ENCODE measurements at regions not wholly inside any gene's neighbourhood (a gene's known extent, or its start where the extent isn't known, plus 50 kb on each side); places are given as distances from the start of the nearest gene placed in this dataset.

- Histone ChIP-seq H3K27ac (ENCODE audit: low read depth in 2 of 2, low read length in 2 of 2) (no peak overlapping the region), H3K4me3 (ENCODE audit: low read length in 2 of 2) (no peak overlapping the region), H3K36me3 (ENCODE audit: control insufficient read depth in 2 of 2, insufficient read depth in 2 of 2, low read length in 2 of 2) (no peaks in the 10 kb centered on the region), H3K4me1 (ENCODE audit: control insufficient read depth in 2 of 2, insufficient read depth in 2 of 2, low read length in 2 of 2) (no peaks in the 10 kb centered on the region), H3K9ac (ENCODE audit: low read depth in 1 of 2, low read length in 2 of 2) (no peak overlapping the region), H3K27me3 (ENCODE audit: control insufficient read depth in 2 of 2, insufficient read depth in 2 of 2, low read length in 2 of 2) (no peaks in the 10 kb centered on the region), H3K9me3 (ENCODE audit: control insufficient read depth in 2 of 2, low read length in 2 of 2) (peaks cover 4 to 6% of the 10 kb centered on the region in 2 donors)
Measured at GRCh38 chr9:78521680-78522079, 224.8 kb downstream of the PSAT1 start.

- Histone ChIP-seq H3K27me3 (ENCODE audit: control insufficient read depth in 2 of 2, insufficient read depth in 2 of 2, low read length in 2 of 2) (no peaks in the 10 kb centered on the region), H3K36me3 (ENCODE audit: control insufficient read depth in 2 of 2, insufficient read depth in 2 of 2, low read length in 2 of 2) (no peaks in the 10 kb centered on the region), H3K9me3 (ENCODE audit: control insufficient read depth in 2 of 2, low read length in 2 of 2) (no peaks in the 10 kb centered on the region), H3K9ac (ENCODE audit: low read depth in 1 of 2, low read length in 2 of 2) (no peak overlapping the region), H3K4me3 (ENCODE audit: low read length in 2 of 2) (no peak overlapping the region), H3K4me1 (ENCODE audit: control insufficient read depth in 2 of 2, insufficient read depth in 2 of 2, low read length in 2 of 2) (no peaks in the 10 kb centered on the region), H3K27ac (ENCODE audit: low read depth in 2 of 2, low read length in 2 of 2) (no peak overlapping the region)
Measured at GRCh38 chr9:78525986-78526560, 229.1 kb downstream of the PSAT1 start.

- H3K9me3 ChIP-seq (ENCODE audit: control insufficient read depth in 2 of 2, low read length in 2 of 2) = no peaks in the 10 kb centered on the region
- no peak overlapping the region for H3K4me3 ChIP-seq (ENCODE audit: low read length in 2 of 2)
- H3K27me3 ChIP-seq (ENCODE audit: control insufficient read depth in 2 of 2, insufficient read depth in 2 of 2, low read length in 2 of 2) = no peaks in the 10 kb centered on the region
- H3K27ac ChIP-seq (ENCODE audit: low read depth in 2 of 2, low read length in 2 of 2) = no peak overlapping the region
- no peaks in the 10 kb centered on the region for H3K36me3 ChIP-seq (ENCODE audit: control insufficient read depth in 2 of 2, insufficient read depth in 2 of 2, low read length in 2 of 2)
- H3K9ac ChIP-seq (ENCODE audit: low read depth in 1 of 2, low read length in 2 of 2) = no peak overlapping the region
- H3K4me1 ChIP-seq (ENCODE audit: control insufficient read depth in 2 of 2, insufficient read depth in 2 of 2, low read length in 2 of 2) = no peaks in the 10 kb centered on the region
Measured at GRCh38 chr9:78533500-78533899, 236.6 kb downstream of the PSAT1 start.

- no peaks in the 10 kb centered on the region for H3K4me1 ChIP-seq (ENCODE audit: control insufficient read depth in 2 of 2, insufficient read depth in 2 of 2, low read length in 2 of 2)
- H3K27ac ChIP-seq (ENCODE audit: low read depth in 2 of 2, low read length in 2 of 2) = no peak overlapping the region
- no peaks in the 10 kb centered on the region for H3K9me3 ChIP-seq (ENCODE audit: control insufficient read depth in 2 of 2, low read length in 2 of 2)
- H3K27me3 ChIP-seq (ENCODE audit: control insufficient read depth in 2 of 2, insufficient read depth in 2 of 2, low read length in 2 of 2) = no peaks in the 10 kb centered on the region
- no peaks in the 10 kb centered on the region for H3K36me3 ChIP-seq (ENCODE audit: control insufficient read depth in 2 of 2, insufficient read depth in 2 of 2, low read length in 2 of 2)
- H3K9ac ChIP-seq (ENCODE audit: low read depth in 1 of 2, low read length in 2 of 2) = no peak overlapping the region
- H3K4me3 ChIP-seq (ENCODE audit: low read length in 2 of 2) = no peak overlapping the region
Measured at GRCh38 chr9:78539188-78539587, 242.3 kb downstream of the PSAT1 start.

DNA sequence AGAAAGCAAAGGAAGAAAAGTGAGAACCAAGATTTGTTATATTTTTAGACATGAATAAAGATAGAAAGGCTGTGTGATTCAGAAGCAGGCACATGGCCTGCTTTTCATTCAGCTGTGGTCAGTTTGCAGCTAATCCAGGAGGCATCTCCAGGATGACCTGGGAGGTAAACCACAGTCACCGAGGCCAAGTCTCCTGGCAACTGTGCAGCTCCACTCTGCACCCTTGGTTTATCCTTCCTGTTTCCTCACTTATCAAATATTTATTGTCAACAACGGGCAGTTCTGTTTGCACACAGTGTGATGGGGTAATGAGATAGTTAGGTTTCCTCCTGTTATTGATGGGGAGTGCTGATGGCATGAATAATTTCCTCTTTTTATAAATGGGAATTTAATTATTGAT lies 243.0 kb downstream of the PSAT1 start:
- Histone ChIP-seq H3K4me3 (ENCODE audit: low read length in 2 of 2) (no peak overlapping the region), H3K9ac (ENCODE audit: low read depth in 1 of 2, low read length in 2 of 2) (no peak overlapping the region), H3K27me3 (ENCODE audit: control insufficient read depth in 2 of 2, insufficient read depth in 2 of 2, low read length in 2 of 2) (no peaks in the 10 kb centered on the region), H3K27ac (ENCODE audit: low read depth in 2 of 2, low read length in 2 of 2) (no peak overlapping the region), H3K9me3 (ENCODE audit: control insufficient read depth in 2 of 2, low read length in 2 of 2) (no peaks in the 10 kb centered on the region), H3K4me1 (ENCODE audit: control insufficient read depth in 2 of 2, insufficient read depth in 2 of 2, low read length in 2 of 2) (no peaks in the 10 kb centered on the region), H3K36me3 (ENCODE audit: control insufficient read depth in 2 of 2, insufficient read depth in 2 of 2, low read length in 2 of 2) (no peaks in the 10 kb centered on the region)

GRCh38 chr9:78541868-78542443 lies 245.0 kb downstream of the PSAT1 start:
- H3K27me3 ChIP-seq (ENCODE audit: control insufficient read depth in 2 of 2, insufficient read depth in 2 of 2, low read length in 2 of 2) = no peaks in the 10 kb centered on the region

GRCh38 chr9:78542491-78543181 lies 245.7 kb downstream of the PSAT1 start:
- Histone ChIP-seq H3K4me3 (ENCODE audit: low read length in 2 of 2) (no peak overlapping the region), H3K27ac (ENCODE audit: low read depth in 2 of 2, low read length in 2 of 2) (no peak overlapping the region), H3K36me3 (ENCODE audit: control insufficient read depth in 2 of 2, insufficient read depth in 2 of 2, low read length in 2 of 2) (no peaks in the 10 kb centered on the region), H3K9me3 (ENCODE audit: control insufficient read depth in 2 of 2, low read length in 2 of 2) (no peaks in the 10 kb centered on the region), H3K4me1 (ENCODE audit: control insufficient read depth in 2 of 2, insufficient read depth in 2 of 2, low read length in 2 of 2) (no peaks in the 10 kb centered on the region), H3K27me3 (ENCODE audit: control insufficient read depth in 2 of 2, insufficient read depth in 2 of 2, low read length in 2 of 2) (no peaks in the 10 kb centered on the region), H3K9ac (ENCODE audit: low read depth in 1 of 2, low read length in 2 of 2) (no peak overlapping the region)

More at GRCh38 chr9:78541868-78542443, 245.0 kb downstream of the PSAT1 start:
- Histone ChIP-seq H3K9me3 (ENCODE audit: control insufficient read depth in 2 of 2, low read length in 2 of 2) (no peaks in the 10 kb centered on the region), H3K4me3 (ENCODE audit: low read length in 2 of 2) (no peak overlapping the region), H3K9ac (ENCODE audit: low read depth in 1 of 2, low read length in 2 of 2) (no peak overlapping the region), H3K36me3 (ENCODE audit: control insufficient read depth in 2 of 2, insufficient read depth in 2 of 2, low read length in 2 of 2) (no peaks in the 10 kb centered on the region), H3K4me1 (ENCODE audit: control insufficient read depth in 2 of 2, insufficient read depth in 2 of 2, low read length in 2 of 2) (no peaks in the 10 kb centered on the region), H3K27ac (ENCODE audit: low read depth in 2 of 2, low read length in 2 of 2) (no peak overlapping the region)

GRCh38 chr9:78543353-78543752 lies 246.4 kb downstream of the PSAT1 start:
- Histone ChIP-seq H3K4me1 (ENCODE audit: control insufficient read depth in 2 of 2, insufficient read depth in 2 of 2, low read length in 2 of 2) (no peaks in the 10 kb centered on the region), H3K9me3 (ENCODE audit: control insufficient read depth in 2 of 2, low read length in 2 of 2) (no peaks in the 10 kb centered on the region), H3K9ac (ENCODE audit: low read depth in 1 of 2, low read length in 2 of 2) (no peak overlapping the region)

DNA sequence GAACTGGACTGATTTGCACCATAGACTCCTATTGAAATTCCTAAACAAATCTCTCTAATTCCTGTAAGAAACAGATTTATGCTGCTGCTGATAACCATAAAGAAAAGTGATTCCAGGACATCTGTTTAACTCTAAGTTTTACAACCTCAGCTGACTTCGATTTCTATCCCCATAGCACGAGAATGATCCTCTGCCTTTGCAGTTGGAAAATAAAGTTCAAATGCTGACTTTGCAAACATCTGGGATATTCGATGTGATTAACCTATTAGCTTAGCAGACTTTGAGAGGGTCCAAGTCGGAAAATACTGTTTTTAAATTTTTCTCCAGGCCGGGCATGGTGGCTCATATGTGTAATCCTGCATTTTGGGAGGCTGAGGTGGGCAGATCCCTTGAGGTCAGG lies 247.3 kb downstream of the PSAT1 start:
- no peaks in the 10 kb centered on the region for H3K4me1 ChIP-seq (ENCODE audit: control insufficient read depth in 2 of 2, insufficient read depth in 2 of 2, low read length in 2 of 2)
- H3K4me3 ChIP-seq (ENCODE audit: low read length in 2 of 2) = no peak overlapping the region
- H3K9me3 ChIP-seq (ENCODE audit: control insufficient read depth in 2 of 2, low read length in 2 of 2) = no peaks in the 10 kb centered on the region
- H3K27me3 ChIP-seq (ENCODE audit: control insufficient read depth in 2 of 2, insufficient read depth in 2 of 2, low read length in 2 of 2) = no peaks in the 10 kb centered on the region
- H3K9ac ChIP-seq (ENCODE audit: low read depth in 1 of 2, low read length in 2 of 2) = no peak overlapping the region
- no peak overlapping the region for H3K27ac ChIP-seq (ENCODE audit: low read depth in 2 of 2, low read length in 2 of 2)
- H3K36me3 ChIP-seq (ENCODE audit: control insufficient read depth in 2 of 2, insufficient read depth in 2 of 2, low read length in 2 of 2) = no peaks in the 10 kb centered on the region

More at GRCh38 chr9:78543353-78543752, 246.4 kb downstream of the PSAT1 start:
- Histone ChIP-seq H3K4me3 (ENCODE audit: low read length in 2 of 2) (no peak overlapping the region), H3K27me3 (ENCODE audit: control insufficient read depth in 2 of 2, insufficient read depth in 2 of 2, low read length in 2 of 2) (no peaks in the 10 kb centered on the region), H3K27ac (ENCODE audit: low read depth in 2 of 2, low read length in 2 of 2) (no peak overlapping the region), H3K36me3 (ENCODE audit: control insufficient read depth in 2 of 2, insufficient read depth in 2 of 2, low read length in 2 of 2) (no peaks in the 10 kb centered on the region)

DNA sequence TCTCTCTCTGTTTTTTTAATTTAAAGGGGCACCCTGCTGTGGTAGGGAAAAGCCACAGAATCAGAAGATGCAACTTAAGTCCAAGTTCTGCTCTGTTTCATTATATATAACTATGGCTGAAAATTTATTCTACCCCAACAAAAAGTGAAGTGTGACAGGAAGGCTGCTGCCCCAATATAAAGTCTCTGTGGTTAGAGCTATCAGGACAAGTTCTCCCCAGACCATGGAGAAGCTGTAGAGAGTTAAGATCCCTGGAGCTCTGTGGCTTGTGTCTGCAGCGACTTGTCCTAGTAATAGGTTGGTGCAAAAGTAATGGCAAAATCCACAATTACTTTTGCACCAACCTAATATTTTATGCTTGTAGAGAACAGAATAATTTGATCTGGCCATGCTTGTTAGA lies 250.9 kb downstream of the PSAT1 start:
- Histone ChIP-seq H3K27ac (ENCODE audit: low read depth in 2 of 2, low read length in 2 of 2) (no peak overlapping the region), H3K9me3 (ENCODE audit: control insufficient read depth in 2 of 2, low read length in 2 of 2) (no peaks in the 10 kb centered on the region), H3K4me3 (ENCODE audit: low read length in 2 of 2) (no peak overlapping the region), H3K27me3 (ENCODE audit: control insufficient read depth in 2 of 2, insufficient read depth in 2 of 2, low read length in 2 of 2) (no peaks in the 10 kb centered on the region), H3K9ac (ENCODE audit: low read depth in 1 of 2, low read length in 2 of 2) (no peak overlapping the region), H3K36me3 (ENCODE audit: control insufficient read depth in 2 of 2, insufficient read depth in 2 of 2, low read length in 2 of 2) (no peaks in the 10 kb centered on the region), H3K4me1 (ENCODE audit: control insufficient read depth in 2 of 2, insufficient read depth in 2 of 2, low read length in 2 of 2) (no peaks in the 10 kb centered on the region)

Measured in mucosa of rectum (tissue), 2 donors.